Stomach (tissue), 4 donors: ENCODE measurements at regions not wholly inside any gene's neighbourhood (a gene's known extent, or its start where the extent isn't known, plus 50 kb on each side); places are given as distances from the start of the nearest gene placed in this dataset.

Source experiments
- EP300 ChIP-seq: sonication (generic); formaldehyde crosslinking; IDR thresholded peaks from one replicate; pipeline ENCODE4 v1.6.1; 2017; ENCODE audit warnings: antibody characterized with exemption
- POLR2A ChIP-seq, 4 donors: fragments of 450-650 bp; IDR thresholded peaks; one replicate each; pipeline ENCODE4 v1.6.1; 2016; ENCODE audit warnings: antibody characterized with exemption in 4 of 4, control low read depth in 2 of 4, mild to moderate bottlenecking in 1 of 4, moderate library complexity in 1 of 4
- POLR2AphosphoS5 ChIP-seq, 3 donors: sonication (generic); formaldehyde crosslinking; IDR thresholded peaks; one replicate each; pipeline ENCODE4 v1.6.1; 2016; ENCODE audit warnings: antibody characterized with exemption in 3 of 3
- TF ChIP-seq, protein P1 (sequence below), 7 experiments: fragments of 450-650 bp in 4 of 7; fragments of 200-600 bp in 3 of 7; sonication (generic) in 3 of 7; IDR thresholded peaks; one replicate each; pipeline ENCODE4 v1.5.1; 2016 to 2019; ENCODE audit warnings: antibody characterized with exemption in 7 of 7, control low read depth in 2 of 7, mild to moderate bottlenecking in 1 of 7

DNA sequence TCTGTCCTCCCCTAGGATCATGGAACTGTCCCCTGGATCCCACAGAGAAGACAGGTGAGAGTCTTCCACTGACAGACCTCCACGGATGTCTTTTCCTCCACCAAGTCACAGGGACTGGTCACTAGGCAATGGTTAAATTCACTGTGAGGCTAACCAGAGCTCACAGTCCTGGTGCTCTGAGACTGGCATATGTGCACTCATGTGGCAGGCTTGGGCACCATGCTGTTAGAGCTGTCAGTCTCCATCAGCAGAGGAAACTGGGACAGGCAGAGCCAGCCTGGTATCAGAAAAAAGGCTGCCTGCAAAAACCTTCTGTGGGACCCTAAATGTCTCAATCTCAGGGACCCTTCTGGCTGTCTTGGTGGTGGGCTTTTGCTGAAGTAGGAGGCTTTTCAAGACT, 318.9 kb upstream of the TSPY4 start:
- TF ChIP-seq POLR2A (IDR thresholded peaks at IDR 0.05), result no peak
- TF ChIP-seq, protein P1, sequence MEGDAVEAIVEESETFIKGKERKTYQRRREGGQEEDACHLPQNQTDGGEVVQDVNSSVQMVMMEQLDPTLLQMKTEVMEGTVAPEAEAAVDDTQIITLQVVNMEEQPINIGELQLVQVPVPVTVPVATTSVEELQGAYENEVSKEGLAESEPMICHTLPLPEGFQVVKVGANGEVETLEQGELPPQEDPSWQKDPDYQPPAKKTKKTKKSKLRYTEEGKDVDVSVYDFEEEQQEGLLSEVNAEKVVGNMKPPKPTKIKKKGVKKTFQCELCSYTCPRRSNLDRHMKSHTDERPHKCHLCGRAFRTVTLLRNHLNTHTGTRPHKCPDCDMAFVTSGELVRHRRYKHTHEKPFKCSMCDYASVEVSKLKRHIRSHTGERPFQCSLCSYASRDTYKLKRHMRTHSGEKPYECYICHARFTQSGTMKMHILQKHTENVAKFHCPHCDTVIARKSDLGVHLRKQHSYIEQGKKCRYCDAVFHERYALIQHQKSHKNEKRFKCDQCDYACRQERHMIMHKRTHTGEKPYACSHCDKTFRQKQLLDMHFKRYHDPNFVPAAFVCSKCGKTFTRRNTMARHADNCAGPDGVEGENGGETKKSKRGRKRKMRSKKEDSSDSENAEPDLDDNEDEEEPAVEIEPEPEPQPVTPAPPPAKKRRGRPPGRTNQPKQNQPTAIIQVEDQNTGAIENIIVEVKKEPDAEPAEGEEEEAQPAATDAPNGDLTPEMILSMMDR (IDR thresholded peaks at IDR 0.05), result no peak
- no peak for TF ChIP-seq EP300
- TF ChIP-seq POLR2AphosphoS5 (IDR thresholded peaks at IDR 0.05), result no peak
